OCI-LY1 (cell line): ENCODE measurements at regions not wholly inside any gene's neighbourhood (a gene's known extent, or its start where the extent isn't known, plus 50 kb on each side); places are given as distances from the start of the nearest gene placed in this dataset.

ENCODE experiments used
- CTCF ChIP-seq: fragments of 200-600 bp; sonication (generic), shearing (Covaris generic); IDR thresholded peaks from 2 replicates; pipeline ENCODE4 v1.5.1; 2017; ENCODE audit warnings: mild to moderate bottlenecking, antibody characterized with exemption, low read length, moderate library complexity, mixed read lengths
- EZH2 ChIP-seq: fragments of 200-600 bp; sonication (generic), shearing (Covaris generic); IDR thresholded peaks from 2 replicates; pipeline ENCODE4 v1.8.0; 2017; ENCODE audit warnings: borderline replicate concordance, mixed run types, mild to moderate bottlenecking, antibody characterized with exemption, low read length, moderate library complexity, mixed read lengths

- TF ChIP-seq EZH2 = no peak
- no peak for TF ChIP-seq CTCF
These were observed 243.4 kb downstream of the SYK start for GRCh38 chr9:91045041-91045440.
